Right ventricle myocardium superior (tissue), 1 donor: ENCODE measurements at regions not wholly inside any gene's neighbourhood (a gene's known extent, or its start where the extent isn't known, plus 50 kb on each side); places are given as distances from the start of the nearest gene placed in this dataset.

ENCODE experiments used
- ATAC-seq: fragments of 200-7000 bp; cut with Tn5 transposase; one replicate; pipeline ENCODE4 v1.9.1; 2020; ENCODE audit warnings: mild to moderate bottlenecking; ENCODE audit not compliant: poor library complexity
- DNase-seq: peaks from one replicate; pipeline ENCODE4 v3.0.0-alpha.2; 2020
- intact Hi-C: fragments of 100-400 bp; cut with DNase I; formaldehyde crosslinking; loops from one replicate; pipeline ENCODE4 v1.11.2; 2022
- donor health status: DM: no; HTN: yes; CAD: no; lungs with severe emphysema.

DNA sequence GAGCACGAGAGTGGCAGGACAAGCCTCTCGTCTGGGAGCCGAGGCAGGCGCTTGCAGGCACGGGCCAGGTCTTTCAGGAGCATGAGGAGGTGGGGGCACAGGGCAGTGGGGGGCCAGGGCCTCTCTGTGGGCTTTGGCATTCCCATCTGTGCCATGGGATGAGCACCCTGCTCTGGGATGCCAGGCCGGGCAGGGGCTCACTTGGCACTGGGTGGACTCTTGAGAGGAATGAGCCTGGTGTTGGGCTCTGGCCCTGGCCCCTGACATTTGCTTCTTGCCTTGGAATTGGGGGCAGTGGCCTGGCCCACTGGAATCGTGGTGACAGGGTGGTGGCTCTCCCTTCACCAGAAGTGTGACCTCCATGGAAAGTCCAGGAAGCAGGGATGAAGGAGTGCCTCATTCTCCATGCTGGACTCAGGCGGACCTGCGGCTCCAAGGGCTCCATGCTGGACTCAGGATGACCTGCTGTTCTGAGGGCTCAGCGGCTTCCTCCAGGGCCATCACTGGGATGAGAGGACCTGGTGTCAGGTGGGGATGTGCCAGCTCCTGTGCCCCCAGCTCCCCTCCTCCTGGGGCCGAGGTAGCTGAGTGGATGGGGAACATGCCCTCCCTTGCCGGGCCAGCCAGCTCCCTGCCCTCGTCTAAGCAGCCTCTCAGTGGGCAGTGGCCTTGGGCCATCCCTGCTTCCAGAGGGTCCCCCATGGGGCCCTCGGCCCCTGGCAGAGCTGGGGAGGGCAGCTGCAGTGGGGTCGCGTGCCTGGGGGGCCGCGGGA, 220.3 kb downstream of the KIF26A start:
- DNase-seq (peak; percentile 35), ATAC-seq (no peak)
- intact Hi-C loops, result no loop called here

DNA sequence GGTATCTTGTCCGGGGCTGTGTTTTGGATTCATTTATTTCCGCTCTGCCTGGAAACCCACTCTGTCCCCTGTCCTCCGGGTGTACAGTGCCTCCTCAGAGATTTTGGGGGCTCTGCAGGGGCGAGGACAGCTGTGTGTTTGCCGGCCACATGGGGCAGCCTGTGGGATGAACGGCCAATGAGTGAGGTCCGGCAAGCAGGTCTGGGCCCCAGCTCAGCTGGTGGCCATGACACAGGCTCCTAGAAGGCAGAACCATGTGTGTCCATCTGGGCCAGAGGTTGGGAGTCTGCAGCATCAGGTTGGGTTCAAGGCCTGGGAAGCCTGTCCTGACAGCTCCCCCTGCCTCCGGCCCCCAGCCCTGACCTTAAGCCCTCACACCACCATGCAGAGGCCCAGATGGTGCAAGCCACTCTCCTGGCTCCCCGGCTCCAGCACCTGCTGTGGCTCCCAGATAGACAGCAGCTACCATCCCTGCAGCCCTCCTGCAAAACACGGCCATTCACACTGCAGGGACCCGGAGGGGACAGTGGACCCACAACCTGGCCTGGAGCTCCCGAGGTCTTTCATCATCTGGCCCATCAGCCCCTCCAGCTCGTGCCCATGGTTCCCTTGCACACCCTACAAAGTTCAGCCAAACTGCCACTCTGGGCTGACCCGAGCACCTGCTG, 220.1 kb upstream of the C14orf180 start:
- DNase-seq (peak; percentile 18), ATAC-seq (no peak)
- intact Hi-C loops, result no loop called here

DNA sequence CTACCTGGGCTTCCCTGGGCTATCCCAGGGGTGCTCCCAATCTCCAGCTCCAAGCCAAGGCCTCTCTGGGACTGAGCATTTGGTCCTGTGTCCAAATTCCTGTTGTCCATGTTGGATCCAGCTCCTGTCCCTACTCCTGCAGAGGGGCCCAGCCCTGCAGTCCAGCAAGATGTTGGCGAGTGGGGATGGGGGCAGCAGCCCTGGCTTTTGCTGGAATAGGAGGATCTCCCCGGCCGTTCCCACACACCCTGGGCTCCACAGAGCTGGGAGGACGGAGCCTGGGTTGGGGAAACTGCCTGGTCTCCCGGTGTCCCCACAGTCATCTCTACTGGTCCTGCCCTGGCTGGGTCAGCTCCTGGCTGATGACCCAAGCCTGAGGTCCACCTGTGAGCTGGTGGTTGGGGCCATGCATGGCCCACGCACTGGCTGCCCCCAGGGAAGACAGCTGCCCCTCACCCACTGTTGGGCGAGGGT, 219.6 kb upstream of the C14orf180 start:
- intact Hi-C loops, result no loop called here
- ATAC-seq, result no peak
- DNase-seq, result peak; percentile 33

DNA sequence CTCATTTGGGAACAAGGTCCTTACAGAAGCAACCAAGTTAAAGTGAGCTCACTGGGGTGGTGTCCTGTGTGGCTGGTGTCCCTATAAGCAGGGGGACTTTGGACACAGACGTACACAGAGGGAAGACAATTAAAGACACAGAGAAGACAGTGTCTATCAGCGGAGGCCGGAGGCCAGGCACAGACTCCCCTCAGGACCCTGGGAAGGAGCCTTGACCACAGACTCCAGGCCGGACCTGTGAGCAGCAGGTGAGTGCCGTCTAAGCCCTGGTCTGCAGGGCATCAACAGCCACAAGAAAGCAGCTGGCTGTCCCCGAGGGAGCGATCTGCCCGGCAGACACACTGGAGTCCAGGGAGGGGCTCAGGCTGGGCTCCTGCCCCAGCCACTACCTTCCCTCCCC, 219.1 kb upstream of the C14orf180 start:
- DNase-seq, result peak; percentile 18
- intact Hi-C loops, result no loop called here
- ATAC-seq, result no peak

DNA sequence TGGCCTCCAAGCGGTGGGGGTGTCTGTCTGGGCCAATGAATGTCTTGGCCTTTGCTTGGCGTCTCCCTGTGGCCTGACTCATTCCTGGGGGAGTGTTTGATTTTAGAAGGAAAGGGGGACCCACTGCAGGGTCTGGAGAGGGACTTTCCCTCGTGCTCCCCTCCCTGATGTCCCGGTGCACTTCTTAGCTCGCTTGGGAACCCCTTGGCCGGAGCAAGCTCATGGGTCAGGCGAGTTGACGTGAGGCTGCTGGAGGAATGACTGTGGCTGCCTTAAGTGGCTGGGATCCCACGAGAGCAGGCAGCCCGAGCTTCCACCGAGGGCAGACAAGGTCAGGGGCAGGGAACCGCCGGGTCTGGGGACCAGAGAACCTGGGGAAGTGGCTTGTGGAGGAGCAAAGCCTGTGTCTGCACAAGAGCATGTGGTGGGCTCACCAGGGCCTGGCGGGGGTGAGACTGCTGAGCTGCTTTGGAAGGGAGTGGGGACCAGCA, 218.4 kb upstream of the C14orf180 start:
- intact Hi-C loops, result no loop called here
- no peak for ATAC-seq
- peak; percentile 30 for DNase-seq

DNA sequence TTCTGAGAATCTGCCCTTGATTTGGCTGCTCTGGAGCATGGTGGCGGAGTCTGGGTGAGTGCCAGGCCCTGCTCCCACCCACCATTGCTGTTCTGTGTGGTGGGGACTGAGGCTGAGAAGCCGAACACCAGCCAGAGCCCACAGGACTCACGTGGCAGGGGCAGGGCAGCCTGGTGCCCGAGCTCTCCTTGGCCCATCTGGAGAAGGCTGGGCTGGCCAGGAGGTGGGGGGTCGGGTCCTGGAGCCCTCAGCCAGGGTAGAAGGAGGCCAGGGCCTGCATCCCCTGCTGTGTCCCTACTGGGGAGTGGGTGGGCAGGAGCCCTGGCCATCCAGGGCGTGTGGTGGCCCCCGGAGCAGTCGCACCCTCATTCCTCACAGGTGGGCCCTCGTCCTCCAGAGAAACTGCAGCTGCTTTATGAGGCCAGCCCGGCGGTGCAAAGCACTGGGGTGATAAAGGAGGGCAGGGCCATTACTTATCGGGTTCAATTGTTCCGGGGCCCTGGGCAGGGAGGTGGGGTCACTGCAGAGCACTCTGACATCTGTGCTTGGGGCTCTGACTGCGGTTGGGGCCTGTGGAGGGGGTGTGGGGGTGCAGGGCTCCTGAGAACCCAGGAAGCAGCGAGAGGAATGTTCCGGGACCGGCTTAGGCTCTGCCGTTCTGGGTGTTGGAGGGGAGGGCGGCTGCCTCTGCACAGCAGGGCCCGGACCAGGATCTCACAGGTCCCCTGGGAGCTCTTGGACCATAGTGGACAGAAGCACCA, 217.5 kb upstream of the C14orf180 start:
- DNase-seq, result peak; percentile 17
- no peak for ATAC-seq
- intact Hi-C loops, result no loop called here

DNA sequence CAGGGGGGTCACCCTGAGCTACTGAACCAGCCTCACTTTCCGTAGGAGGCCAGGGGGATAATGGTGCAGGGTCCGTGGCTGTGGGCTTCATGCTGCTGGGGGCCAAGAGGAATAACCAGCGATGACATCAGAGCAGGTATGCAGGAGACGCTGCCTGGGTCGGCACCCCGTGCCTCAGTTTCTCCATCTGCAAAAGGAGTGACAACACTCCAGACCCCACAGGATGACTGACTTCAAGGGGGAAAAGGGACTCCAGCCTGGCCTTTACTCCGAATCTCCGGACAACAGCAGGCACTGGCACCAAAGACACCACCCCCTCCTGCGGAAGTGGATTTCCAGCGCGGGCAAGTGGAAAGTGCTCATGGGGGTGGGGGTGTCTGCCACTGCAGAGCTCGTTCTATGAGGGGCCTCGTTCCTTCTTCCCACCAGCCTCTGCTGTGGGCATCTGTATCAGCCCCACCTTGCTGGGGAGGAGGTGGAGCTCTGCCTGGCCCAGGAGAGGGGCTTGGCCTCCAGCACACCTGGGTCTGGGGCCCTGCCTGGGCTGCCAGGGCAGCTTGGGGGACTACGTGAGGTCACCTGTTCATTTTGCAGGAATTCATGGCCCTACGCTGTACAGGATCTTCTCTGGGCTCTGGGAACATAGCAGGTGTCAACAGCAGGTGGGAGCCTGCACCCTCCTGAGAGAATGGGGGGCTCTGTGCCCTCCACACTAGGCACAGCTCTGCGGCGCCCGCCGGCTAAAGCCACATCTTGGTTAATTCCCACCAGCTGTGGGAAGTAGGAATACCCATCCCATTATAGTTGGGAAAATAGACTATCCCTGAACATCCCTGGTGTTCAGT, 216.6 kb upstream of the C14orf180 start:
- DNase-seq (peak; percentile 13), ATAC-seq (no peak)
- intact Hi-C loops, result no loop called here

DNA sequence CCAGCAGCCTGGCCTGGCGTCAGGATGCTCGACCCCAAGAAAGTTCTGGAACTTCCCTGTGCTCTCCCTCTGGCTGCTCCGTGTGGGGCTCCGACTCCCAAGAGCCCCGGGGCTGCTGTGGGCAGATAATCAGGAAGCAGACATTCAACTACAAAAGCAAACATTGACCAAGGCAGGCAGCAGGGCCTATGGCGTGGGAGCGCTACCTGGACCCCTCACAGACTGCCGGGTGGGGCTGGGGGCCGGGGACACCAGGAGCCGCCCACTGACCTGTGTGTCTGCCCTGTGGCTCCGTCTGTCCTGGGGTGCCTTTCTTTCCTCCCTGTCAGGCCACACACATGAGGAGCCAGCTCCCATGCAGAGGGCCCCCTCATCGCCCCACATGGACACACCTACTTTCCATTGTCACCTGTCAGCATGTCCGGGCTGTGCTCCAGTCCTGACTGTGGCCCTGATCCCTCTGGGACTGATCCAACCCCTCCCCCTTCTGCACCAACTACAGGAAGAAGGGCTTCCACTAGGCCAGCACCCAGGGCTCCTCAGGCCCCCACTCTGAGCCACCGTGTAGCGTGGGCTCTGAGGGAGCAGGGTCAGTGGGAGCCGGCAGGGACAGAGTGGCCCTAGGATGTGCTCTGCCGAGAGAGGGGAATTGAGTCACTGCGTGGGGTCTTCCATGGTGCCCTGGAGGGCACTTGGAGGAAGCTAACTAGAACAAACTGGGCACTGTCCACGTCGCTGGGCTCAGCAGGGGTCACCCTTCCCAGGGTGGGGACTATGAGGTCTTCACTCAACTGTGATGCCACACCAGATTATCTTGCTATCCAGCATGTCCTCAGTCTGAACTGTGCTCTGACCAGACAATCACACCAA, 215.4 kb upstream of the C14orf180 start:
- peak; percentile 57 for ATAC-seq
- DNase-seq, result peak; percentile 42
- intact Hi-C loops, result no loop called here

DNA sequence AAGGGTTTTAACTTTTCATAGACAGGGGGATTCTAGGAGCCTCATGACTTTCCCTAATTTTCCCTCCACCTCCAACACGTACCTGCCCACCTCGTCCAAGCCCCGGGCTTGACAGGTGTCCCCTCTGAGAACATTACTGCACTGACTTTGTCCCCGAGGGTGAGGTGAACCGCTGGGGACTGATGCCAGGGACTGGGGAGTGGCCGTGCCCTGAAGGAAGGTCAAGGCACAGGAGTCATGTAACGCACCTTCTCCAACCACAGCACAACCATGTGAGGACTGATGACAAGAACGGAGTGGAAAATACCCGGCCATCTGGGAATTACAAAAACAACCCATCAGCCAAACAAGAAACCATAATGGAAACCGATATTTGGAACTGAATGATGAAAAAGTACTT, 214.7 kb upstream of the C14orf180 start:
- intact Hi-C loops, result no loop called here
- peak; percentile 16 for DNase-seq
- ATAC-seq, result no peak

DNA sequence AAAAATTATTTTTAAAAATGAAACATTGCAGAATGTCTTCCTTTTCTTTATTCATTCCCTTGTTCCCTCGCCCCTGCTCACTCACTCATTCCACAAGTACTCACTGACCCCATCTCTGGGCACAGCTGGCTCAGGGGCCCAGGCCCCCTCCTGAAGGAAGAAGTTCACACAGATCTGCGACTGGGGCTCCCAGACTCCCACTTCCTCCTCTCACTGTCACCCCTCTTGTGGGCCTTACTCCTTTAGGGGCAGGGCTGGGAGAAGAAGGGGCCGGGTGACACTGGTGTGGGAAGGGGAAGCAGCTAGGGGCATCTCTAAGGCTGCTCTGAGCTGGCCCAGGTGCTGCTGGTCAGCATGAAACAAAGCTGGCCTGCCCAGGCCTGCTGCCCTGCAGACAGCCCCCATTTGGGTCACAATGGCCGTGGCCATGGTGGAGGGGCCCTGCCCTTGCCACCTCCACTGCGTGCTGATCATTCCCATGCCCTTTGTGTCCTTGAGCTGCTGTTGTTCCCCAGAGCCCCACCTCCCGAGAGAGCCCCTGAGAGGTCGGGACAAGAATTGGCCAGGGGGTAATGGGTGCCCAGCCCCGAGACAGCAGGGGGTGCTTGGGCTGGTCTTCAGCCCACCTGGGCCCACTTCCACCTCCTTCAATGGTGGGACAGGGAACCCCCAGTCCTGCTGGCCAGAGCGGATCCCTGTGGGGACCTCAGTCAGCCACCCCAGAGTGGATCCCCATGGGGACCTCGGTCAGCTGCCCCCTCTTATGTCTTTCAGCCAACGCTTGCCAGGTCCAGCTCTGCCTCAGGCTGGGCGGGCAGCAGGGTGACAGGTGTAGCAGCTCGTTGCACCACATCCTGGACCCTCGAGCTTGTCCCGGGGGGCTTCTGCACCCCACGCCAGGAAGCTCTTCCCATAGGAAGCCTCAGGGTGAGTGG, 212.4 kb upstream of the C14orf180 start:
- no peak for ATAC-seq
- DNase-seq, result peak; percentile 26
- intact Hi-C loops, result no loop called here

DNA sequence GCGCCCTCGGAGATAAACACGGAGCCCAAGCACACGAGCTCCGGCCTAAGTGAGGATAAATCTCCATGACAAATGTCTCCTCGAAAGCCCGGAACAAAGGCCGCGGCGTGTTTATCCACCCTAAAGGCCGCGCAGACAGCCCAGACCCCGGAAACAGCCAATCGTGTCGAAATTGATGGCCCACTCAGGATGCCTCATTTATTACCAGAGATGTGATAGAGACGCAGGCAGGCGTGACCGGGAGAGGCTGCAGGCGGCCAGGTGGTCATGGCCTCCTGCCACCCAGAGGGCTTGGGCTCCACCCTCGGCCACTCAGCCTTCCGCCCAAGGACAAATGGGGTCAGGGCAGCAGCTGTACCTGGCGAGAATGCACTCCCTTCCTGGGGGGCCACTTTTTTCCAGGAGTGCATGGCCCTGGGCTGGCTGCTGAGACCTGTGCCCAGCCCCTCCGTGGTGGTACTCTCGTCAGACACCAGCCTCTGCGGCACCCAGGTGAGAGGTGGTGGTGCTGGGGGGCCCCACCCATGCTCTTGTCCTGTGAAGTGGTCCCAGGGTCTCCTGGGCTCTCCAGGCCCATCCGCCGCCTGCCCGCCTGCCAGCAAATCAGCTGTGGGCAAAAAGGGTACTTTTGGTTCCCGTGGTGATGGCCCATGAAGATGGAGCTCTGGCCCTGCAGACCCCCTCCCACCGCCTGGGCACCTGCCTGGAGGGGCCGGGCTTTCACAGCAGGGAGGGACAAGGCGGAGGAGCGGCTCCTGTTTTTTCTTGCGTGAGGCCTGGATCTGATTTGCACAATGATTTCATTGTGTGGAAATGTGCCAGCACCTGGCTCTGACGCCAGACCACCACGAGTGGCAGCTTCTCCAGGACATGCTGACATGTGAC, 211.5 kb upstream of the C14orf180 start:
- DNase-seq (peak; percentile 15), ATAC-seq (no peak)
- intact Hi-C loops, result no loop called here

DNA sequence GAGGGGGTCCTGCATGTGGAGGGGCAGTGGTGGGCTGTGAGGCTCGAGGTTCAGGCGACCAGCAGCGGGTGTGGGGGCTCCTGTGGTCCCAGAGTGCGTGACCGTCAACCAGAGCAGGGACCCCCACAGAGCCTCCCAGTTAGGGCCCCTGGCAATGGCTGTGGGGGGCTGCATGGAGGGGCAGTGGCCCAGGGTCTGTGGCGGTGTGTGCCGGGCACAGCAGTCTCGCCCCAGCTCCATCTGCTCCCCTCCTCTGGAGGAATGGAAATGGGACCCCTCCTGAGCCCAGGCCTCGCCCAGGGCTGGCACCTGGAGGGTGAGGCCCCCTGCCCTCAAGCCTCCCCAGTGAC, 210.8 kb upstream of the C14orf180 start:
- DNase-seq (peak; percentile 21), ATAC-seq (no peak)
- intact Hi-C loops, result no loop called here

DNA sequence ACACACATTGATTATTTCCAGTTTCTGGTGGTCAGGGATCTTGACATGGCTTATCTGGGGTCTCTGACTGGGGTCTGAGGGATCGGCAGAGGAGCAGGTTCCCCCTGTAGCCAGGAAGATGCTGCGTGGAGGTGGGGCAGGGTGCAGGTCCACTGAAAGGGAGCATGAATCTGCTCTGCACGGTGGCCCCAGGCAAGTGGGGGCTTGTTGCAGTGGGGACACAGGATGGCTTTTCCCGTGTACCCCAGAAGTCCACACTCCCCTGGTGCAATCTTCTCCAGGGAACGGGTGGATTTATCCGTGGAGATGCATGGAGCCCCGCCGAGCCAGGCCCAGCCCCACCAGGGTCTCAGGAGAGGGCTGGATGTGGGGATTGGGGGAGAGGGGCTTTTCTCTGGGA, 210.4 kb upstream of the C14orf180 start:
- peak; percentile 24 for DNase-seq
- no peak for ATAC-seq
- intact Hi-C loops, result no loop called here

DNA sequence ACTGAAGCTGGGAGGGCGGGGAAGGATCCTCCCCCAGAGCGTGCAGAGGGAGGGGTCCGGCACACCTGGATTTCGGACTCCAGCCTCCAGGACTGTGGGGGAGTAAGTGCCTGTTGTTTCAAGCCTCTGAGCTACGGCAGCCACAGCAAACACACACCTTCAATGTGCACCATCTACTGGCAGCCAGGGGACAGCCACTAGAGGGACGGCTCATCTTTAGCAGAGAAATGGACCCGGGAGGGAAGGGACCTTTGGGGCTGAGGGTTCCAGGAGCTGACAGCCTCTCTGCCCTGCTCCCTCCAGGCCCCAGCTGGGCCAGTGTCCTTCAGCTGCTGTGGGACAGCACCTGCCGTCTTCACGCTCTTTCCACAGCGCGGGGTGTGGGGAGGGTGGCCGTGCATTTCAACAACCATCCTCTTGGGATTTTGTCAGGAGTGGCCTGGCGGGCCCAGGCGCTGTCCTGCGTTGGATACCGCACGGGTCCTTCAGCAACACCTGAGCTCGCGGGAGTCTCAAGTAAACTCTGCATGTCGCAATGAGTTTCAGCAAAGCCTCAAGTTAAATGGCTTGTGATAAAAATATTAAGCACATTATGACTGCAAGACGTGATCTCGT, 209.2 kb upstream of the C14orf180 start:
- intact Hi-C loops, result loop anchor here (10.0 kb wide), 2 partner anchors 184 to 226 kb away; no protein-coding TSS in a partner anchor
- ATAC-seq (peak; percentile 67), DNase-seq (peak; percentile 38)

DNA sequence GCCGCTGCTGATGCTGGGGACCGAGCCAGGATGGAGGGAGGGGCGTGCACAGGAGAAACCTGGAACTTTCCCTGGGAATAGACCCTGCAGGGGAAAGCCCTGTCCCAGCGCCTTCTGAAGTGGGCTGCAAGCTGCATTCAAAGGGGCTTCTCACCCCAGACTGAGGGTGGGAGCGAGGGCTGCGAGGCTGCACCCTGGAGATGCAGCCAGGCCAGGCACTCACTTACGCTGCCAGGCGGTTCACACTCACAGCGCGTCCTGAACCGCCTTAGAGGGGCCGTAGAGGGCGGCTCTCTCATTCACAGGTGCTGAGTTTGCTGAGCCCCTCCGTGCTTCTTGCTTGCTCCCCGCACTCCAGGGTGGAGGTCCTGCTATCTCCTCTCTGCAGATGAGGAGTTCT, 208.5 kb upstream of the C14orf180 start:
- DNase-seq, result peak; percentile 17
- ATAC-seq, result no peak
- intact Hi-C loops, result loop anchor here (10.0 kb wide), 2 partner anchors 184 to 226 kb away; no protein-coding TSS in a partner anchor
